Neural cell (in vitro differentiated cells): ENCODE measurements at regions not wholly inside any gene's neighbourhood (a gene's known extent, or its start where the extent isn't known, plus 50 kb on each side); places are given as distances from the start of the nearest gene placed in this dataset.

Experiments
- H2AFZ ChIP-seq: fragments of 200-600, 300-800 bp; sonication (generic), shearing (Covaris generic); 2 replicates; pipeline ENCODE4 v1.6.0; 2014; ENCODE audit warnings: low read depth, mild to moderate bottlenecking, antibody characterized with exemption, low read length, moderate library complexity
- H3F3A ChIP-seq: fragments of 200-600 bp; shearing (Covaris generic); 2 replicates; pipeline ENCODE4 v1.6.1; 2016; ENCODE audit warnings: mild to moderate bottlenecking, moderate library complexity, mixed read lengths, antibody characterized with exemption, low read length; ENCODE audit not compliant: insufficient read depth, poor library complexity, severe bottlenecking
- H3K27ac ChIP-seq: fragments of 200-600, 300-800 bp; sonication (generic), shearing (Covaris generic); 2 replicates; pipeline ENCODE4 v1.5.1; 2014; ENCODE audit warnings: mild to moderate bottlenecking, low read length, moderate library complexity
- H3K27me3 ChIP-seq: fragments of 300-800, 200-600 bp; sonication (generic), shearing (Covaris generic); 2 replicates; pipeline ENCODE4 v1.6.0; 2014; ENCODE audit warnings: mild to moderate bottlenecking, low read depth, low read length, moderate library complexity; ENCODE audit not compliant: insufficient read depth
- H3K36me3 ChIP-seq: fragments of 300-800, 200-600 bp; sonication (generic), shearing (Covaris generic); 2 replicates; pipeline ENCODE4 v1.5.1; 2014; ENCODE audit warnings: mild to moderate bottlenecking, antibody characterized with exemption, low read length, moderate library complexity; ENCODE audit not compliant: insufficient read depth
- H3K4me2 ChIP-seq: fragments of 300-800, 200-600 bp; sonication (generic), shearing (Covaris generic); 2 replicates; pipeline ENCODE4 v1.6.0; 2014; ENCODE audit warnings: mild to moderate bottlenecking, low read length
- H3K4me3 ChIP-seq: fragments of 300-800, 200-600 bp; sonication (generic), shearing (Covaris generic); 2 replicates; pipeline ENCODE4 v1.5.1; 2014; ENCODE audit warnings: mild to moderate bottlenecking, low read length, moderate library complexity
- H3K79me2 ChIP-seq: fragments of 200-600 bp; shearing (Covaris generic); replicated peaks from 2 replicates; pipeline ENCODE4 v1.6.0; 2014; ENCODE audit warnings: mild to moderate bottlenecking, low read length, moderate library complexity; ENCODE audit not compliant: insufficient read depth
- H3K9ac ChIP-seq: fragments of 300-800, 200-600 bp; sonication (generic), shearing (Covaris generic); 2 replicates; pipeline ENCODE4 v1.6.1; 2016; ENCODE audit warnings: mild to moderate bottlenecking, low read length, mixed read lengths
- H3K9me2 ChIP-seq: fragments of 200-600 bp; shearing (Covaris generic); 2 replicates; pipeline ENCODE4 v1.6.1; 2016; ENCODE audit warnings: mild to moderate bottlenecking, low read length, mixed read lengths; ENCODE audit not compliant: insufficient read depth
- H3K9me3 ChIP-seq: fragments of 200-600, 300-800 bp; sonication (generic), shearing (Covaris generic); 2 replicates; pipeline ENCODE4 v1.6.1; 2016; ENCODE audit warnings: mild to moderate bottlenecking, mixed run types, low read length, moderate library complexity, mixed read lengths
- H4K20me1 ChIP-seq: fragments of 200-600 bp; shearing (Covaris generic); 2 replicates; pipeline ENCODE4 v1.6.1; 2016; ENCODE audit warnings: mild to moderate bottlenecking, mixed run types; ENCODE audit not compliant: insufficient read depth
- CTCF ChIP-seq: fragments of 450-650 bp; IDR thresholded peaks from 2 replicates; pipeline ENCODE4 v1.5.1; 2014; ENCODE audit warnings: antibody characterized with exemption, mild to moderate bottlenecking, moderate library complexity; ENCODE audit not compliant: poor library complexity, severe bottlenecking
- EP300 ChIP-seq: fragments of 450-650 bp; conservative IDR thresholded peaks from 2 replicates; pipeline ENCODE4 v1.6.1; 2014; ENCODE audit warnings: antibody characterized with exemption, mild to moderate bottlenecking, moderate library complexity; ENCODE audit not compliant: poor library complexity, severe bottlenecking
- EZH2 ChIP-seq: fragments of 200-600, 300-800 bp; shearing (Covaris generic), sonication (generic); IDR thresholded peaks from 2 replicates; pipeline ENCODE4 v1.6.1; 2014; ENCODE audit warnings: antibody characterized with exemption, low read length, borderline replicate concordance, mild to moderate bottlenecking; ENCODE audit not compliant: insufficient read depth, poor library complexity, severe bottlenecking
- MXI1 ChIP-seq: fragments of 450-650 bp; conservative IDR thresholded peaks from 2 replicates; pipeline ENCODE4 v1.6.1; 2014; ENCODE audit warnings: antibody characterized with exemption, mild to moderate bottlenecking; ENCODE audit not compliant: poor library complexity, severe bottlenecking
- POLR2AphosphoS5 ChIP-seq: IDR thresholded peaks from 2 replicates; pipeline ENCODE4 v1.6.1; 2012
- RAD21 ChIP-seq: fragments of 450-650 bp; conservative IDR thresholded peaks from 2 replicates; pipeline ENCODE4 v1.6.1; 2014; ENCODE audit warnings: antibody characterized with exemption, mild to moderate bottlenecking, moderate library complexity
- REST ChIP-seq: IDR thresholded peaks from 2 replicates; pipeline ENCODE4 v1.6.1; 2012; ENCODE audit warnings: borderline replicate concordance
- SMC3 ChIP-seq: fragments of 450-650 bp; conservative IDR thresholded peaks from 2 replicates; pipeline ENCODE4 v1.6.1; 2014; ENCODE audit warnings: antibody characterized with exemption, mild to moderate bottlenecking, moderate library complexity; ENCODE audit not compliant: poor library complexity
- TAF1 ChIP-seq: IDR thresholded peaks from 2 replicates; pipeline ENCODE4 v1.6.1; 2012; ENCODE audit warnings: low read depth

GRCh38 chr9:26078706-26079105 lies 400.5 kb upstream of the TUSC1 start:
- Histone ChIP-seq H3K36me3 (no peaks in the 10 kb centered on the region), H3K9ac (no peak overlapping the region), H3K27ac (no peak overlapping the region), H2AFZ (no peak overlapping the region), H3K9me3 (no peaks in the 10 kb centered on the region), H3K79me2 (no peaks in the 10 kb centered on the region), H3K4me2 (no peak overlapping the region), H4K20me1 (no peaks in the 10 kb centered on the region), H3K4me3 (no peak overlapping the region), H3K9me2 (no peaks in the 10 kb centered on the region), H3F3A (no peaks in the 10 kb centered on the region), H3K27me3 (no peaks in the 10 kb centered on the region)
- TF ChIP-seq TAF1 (no peak), EZH2 (no peak), SMC3 (no peak), REST (no peak), RAD21 (no peak), POLR2AphosphoS5 (peak; percentile 93), MXI1 (no peak), CTCF (no peak), EP300 (peak; percentile 52)

GRCh38 chr9:26077860-26078259 lies 399.6 kb upstream of the TUSC1 start:
- H4K20me1 ChIP-seq, result no peaks in the 10 kb centered on the region
- H3F3A ChIP-seq, result no peaks in the 10 kb centered on the region
- TF ChIP-seq CTCF, result no peak
- no peak for TF ChIP-seq EZH2
- no peak for TF ChIP-seq POLR2AphosphoS5
- no peak for TF ChIP-seq REST
- no peak for TF ChIP-seq MXI1
- no peak for TF ChIP-seq SMC3
- no peak for TF ChIP-seq EP300
- no peak for TF ChIP-seq TAF1
- TF ChIP-seq RAD21, result no peak
- H3K9ac ChIP-seq, result no peak overlapping the region
- H3K36me3 ChIP-seq, result no peaks in the 10 kb centered on the region
- no peaks in the 10 kb centered on the region for H3K27me3 ChIP-seq
- no peaks in the 10 kb centered on the region for H3K9me2 ChIP-seq
- H3K4me2 ChIP-seq, result no peak overlapping the region
- no peaks in the 10 kb centered on the region for H3K79me2 ChIP-seq
- no peaks in the 10 kb centered on the region for H3K9me3 ChIP-seq
- H3K27ac ChIP-seq, result no peak overlapping the region
- no peak overlapping the region for H3K4me3 ChIP-seq
- H2AFZ ChIP-seq, result no peak overlapping the region
